GM19455 (cell line): ENCODE measurements at regions not wholly inside any gene's neighbourhood (a gene's known extent, or its start where the extent isn't known, plus 50 kb on each side); places are given as distances from the start of the nearest gene placed in this dataset.
"Not testable (repeated sequence)": the region's sequence is repeated elsewhere in the genome, so short reads cannot be mapped to it uniquely, and the experiment has no call there.

ENCODE experiments used
- ATAC-seq: cut with Tn5 transposase; IDR thresholded peaks from one replicate; pipeline ENCODE4 v1.9.1; 2021; ENCODE audit not compliant: unreplicated experiment

DNA sequence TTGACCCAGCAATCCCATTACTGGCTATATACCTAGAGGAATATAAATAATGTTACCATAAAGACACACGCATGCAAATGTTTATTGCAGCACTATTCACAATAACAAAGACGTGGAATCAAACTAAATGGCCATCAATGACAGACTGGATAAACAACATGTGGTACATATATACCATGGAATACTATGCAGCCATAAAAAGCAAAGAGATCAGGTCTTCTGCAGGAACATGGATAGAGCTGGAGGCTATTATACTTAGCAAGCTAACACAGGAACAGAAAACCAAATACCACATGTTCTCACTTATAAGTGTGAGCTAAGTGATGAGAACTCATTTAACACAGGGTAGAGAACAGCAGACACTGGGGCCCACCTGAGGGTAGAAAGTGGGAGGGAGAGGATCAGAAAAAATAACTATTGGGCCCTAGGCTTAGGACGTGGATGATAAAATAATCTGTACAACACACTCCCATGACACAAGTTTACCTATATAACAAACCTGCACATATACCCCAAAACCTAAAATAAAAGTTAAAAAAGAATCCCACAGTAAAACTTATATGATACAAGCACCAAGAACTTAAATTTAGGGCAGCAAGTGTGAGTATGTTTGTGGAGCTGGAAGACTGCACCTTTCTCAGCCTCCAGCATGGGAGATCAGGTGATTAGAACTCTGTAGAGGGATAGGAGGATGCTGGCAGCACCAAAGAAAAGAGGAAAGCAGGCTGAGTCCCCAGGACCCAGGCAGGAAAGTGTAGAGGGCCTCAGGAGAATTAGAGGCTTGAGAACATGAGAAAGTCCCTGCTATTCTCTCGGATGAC, 320.8 kb upstream of the USP24 start:
- ATAC-seq = no peak

GRCh38 chr1:55534565-55535121, 319.5 kb upstream of the USP24 start:
- no peak for ATAC-seq

DNA sequence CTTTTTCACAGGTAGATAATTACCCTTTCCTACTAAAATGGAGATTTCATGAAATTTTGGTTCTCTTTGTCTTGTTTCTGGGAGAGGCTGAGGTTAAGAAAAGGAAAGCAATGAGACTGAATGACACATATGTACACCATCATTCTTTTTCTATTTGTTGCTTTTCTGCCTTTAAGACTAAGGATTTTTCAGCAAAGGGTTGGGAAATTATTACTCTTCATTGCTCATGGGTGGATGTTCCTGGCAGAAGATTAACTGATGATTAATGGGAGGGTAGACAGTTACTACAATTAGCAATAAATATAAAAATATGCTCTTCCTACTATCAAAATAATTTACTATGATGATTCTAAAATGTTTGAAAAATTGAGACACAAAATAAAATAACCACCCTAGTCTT, 316.5 kb upstream of the USP24 start:
- ATAC-seq = no peak

GRCh38 chr1:55530749-55531478, 315.8 kb upstream of the USP24 start:
- ATAC-seq = no peak

GRCh38 chr1:55529017-55529416, 313.9 kb upstream of the USP24 start:
- no peak for ATAC-seq

GRCh38 chr1:55527831-55528230, 312.7 kb upstream of the USP24 start:
- no peak for ATAC-seq

GRCh38 chr1:55526716-55527115, 311.6 kb upstream of the USP24 start:
- no peak for ATAC-seq

- no peak for ATAC-seq
Measured at GRCh38 chr1:55524006-55524405, 308.8 kb upstream of the USP24 start.

- no peak for ATAC-seq
Measured at GRCh38 chr1:55522982-55523381, 307.8 kb upstream of the USP24 start.

DNA sequence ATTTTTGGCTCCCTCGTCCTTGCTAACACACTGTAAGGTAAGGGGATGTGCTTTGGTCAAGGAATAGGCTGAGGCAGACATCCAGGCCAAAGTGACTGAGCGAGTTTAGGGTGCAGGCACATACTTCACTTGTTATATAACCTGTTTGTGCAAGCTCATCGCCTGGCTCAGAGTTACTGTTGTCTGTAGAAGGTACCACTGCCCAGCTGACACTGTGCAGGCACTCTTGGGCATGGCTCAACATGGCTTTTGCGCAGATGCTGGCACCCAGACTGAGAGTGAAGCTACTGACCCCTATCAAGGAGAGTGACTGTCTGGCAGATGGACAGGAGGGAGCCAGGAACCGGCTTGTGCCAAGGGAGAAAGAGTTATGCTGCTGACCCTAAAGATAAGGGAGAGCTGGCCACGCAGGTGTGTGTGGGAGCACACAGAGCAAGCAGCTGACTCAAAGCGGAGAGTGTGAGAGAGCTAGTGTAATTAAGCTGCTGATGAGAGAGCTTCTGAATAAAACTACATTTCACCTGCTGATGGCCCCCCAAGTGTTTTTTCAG, 307.3 kb upstream of the USP24 start:
- ATAC-seq = no peak

DNA sequence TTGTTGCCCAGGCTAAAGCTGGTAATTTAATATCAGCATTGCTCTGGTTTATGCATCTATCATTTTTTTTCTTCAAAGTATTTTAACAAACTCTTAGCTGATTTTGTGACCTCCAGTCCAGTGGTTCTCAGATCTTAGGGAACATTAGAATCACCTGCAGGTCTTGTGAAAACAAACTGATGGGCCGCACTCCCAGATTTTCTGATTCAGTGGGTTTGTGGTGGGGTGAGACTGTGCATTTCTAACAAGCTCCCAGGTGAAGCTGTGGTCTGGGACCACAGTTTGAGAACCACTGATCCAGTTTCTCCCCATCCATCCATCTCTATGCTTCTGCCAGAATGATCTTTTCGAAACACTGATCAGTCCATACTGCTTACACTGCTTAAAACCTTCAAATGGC, 305.7 kb upstream of the USP24 start:
- ATAC-seq = no peak

DNA sequence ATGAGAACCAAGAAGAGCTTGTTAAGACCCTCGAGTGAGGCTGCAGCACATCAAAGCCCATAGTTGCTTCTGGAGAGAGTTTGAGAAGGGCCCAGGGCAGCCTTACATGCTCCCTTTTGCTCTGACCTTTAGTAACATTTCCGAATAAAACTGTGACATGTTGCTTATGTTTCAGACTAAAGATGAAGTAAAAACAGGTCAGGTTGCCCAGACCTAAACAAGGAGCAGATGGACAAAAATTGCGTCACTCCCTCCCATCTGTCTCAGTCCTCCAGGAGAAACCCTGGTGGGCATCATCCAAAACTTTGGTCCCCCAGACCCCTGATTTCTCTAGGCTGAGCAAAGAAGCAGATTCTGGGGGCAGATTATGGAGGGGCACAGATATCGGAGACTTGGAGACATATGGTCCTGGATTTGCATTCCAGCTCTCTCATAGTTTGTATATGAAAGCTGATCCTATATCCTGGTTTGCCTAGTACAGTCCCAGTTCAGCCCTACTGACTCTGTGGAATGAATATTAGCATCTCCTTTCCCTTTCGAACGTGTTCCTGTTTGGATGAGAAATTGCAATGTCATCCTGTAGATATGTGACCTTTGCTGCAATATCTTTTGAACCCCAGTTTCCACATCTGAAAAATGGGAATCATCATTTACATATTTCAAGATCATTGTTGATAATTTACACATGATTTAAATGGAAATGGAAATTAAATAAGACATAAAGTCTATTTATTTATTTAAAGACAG, 304.9 kb upstream of the USP24 start:
- ATAC-seq = no peak

DNA sequence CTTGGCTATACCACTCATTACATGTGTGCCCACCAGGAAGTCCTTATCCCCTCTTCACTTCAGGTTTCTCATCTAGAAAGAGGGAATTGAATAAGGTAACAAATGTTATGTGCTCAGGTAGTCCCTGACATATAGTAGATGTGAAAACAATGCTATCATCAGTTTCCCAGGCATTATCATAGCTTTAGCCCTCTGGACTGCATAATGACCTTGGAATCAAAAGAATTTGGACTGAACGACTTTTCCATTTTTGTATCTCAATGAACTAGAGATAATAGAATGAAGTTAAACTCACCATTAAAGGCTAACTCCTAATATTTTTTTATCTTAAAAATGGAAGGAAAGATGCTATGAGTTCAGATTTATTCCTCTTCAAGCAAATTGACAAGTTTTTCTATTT, 304.1 kb upstream of the USP24 start:
- ATAC-seq = no peak

GRCh38 chr1:55517036-55517435, 301.9 kb upstream of the USP24 start:
- ATAC-seq = no peak

- ATAC-seq = not testable (repeated sequence)
Measured at GRCh38 chr1:55514571-55514970, 299.4 kb upstream of the USP24 start.

DNA sequence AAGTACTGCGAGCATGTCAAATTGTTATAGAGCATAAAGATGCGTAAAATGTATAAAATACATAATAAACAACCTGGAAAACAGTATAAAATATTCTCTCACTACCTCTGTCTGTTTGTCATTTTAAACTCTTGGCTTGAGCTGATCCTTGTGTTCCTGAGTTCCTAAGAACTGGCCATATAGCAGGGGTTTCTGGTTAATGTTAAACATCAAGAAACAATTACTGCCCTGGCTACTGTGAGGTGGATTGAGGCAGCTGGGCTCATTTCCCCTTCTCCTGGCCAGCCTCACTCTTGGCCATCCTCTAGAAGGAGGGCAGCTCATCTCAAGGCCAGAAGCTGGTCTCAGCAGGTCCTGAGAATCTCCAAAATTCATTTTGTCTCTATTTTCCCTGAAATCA, 297.3 kb upstream of the USP24 start:
- ATAC-seq = no peak

- no peak for ATAC-seq
Measured at GRCh38 chr1:55507578-55507931, 292.4 kb upstream of the USP24 start.

GRCh38 chr1:55506740-55507577, 291.8 kb upstream of the USP24 start:
- ATAC-seq = no peak

- ATAC-seq = no peak
Measured at GRCh38 chr1:55505326-55505725, 290.2 kb upstream of the USP24 start.

- no peak for ATAC-seq
Measured at GRCh38 chr1:55504306-55504731, 289.2 kb upstream of the USP24 start.
